SK-N-SH (cell line): ENCODE measurements at regions not wholly inside any gene's neighbourhood (a gene's known extent, or its start where the extent isn't known, plus 50 kb on each side); places are given as distances from the start of the nearest gene placed in this dataset.

Experiments
- CTCF ChIA-PET: fragments of 300-600, 350-600 bp; formaldehyde crosslinking; extraction: SDS; loops from one replicate; lab custom pipeline; 2021; lab: Yijun Ruan, JAX
- POLR2A ChIA-PET: fragments of 350-600 bp; sonication (Branson Sonifier 250); formaldehyde crosslinking; extraction: SDS; loops from one replicate; lab custom pipeline; 2020; ENCODE audit warnings: antibody characterized with exemption, inconsistent platforms; lab: Yijun Ruan, JAX
- DNase-seq: peaks from one replicate; pipeline ENCODE4 v3.0.0; 2012
- H2AFZ ChIP-seq: fragments of 200-600 bp; sonication (generic); 2 replicates; pipeline ENCODE4 v1.8.1; 2016; ENCODE audit warnings: antibody characterized with exemption, mild to moderate bottlenecking, low read depth
- H3F3A ChIP-seq: fragments of 200-600 bp; sonication (generic); replicated peaks from 2 replicates; pipeline ENCODE3; 2016; ENCODE audit warnings: antibody characterized with exemption, mild to moderate bottlenecking; ENCODE audit not compliant: insufficient read depth
- H3K27ac ChIP-seq, 2 experiments: fragments of 200-500 bp in 1 of 2; fragments of 200-600 bp in 1 of 2; sonication (Bioruptor generic) in 1 of 2; sonication (generic), shearing (Covaris generic) in 1 of 2; 2 replicates each; pipeline versions ENCODE4 v1.5.1 to v1.6.1; 2014 to 2016; ENCODE audit warnings: low read depth in 2 of 2, inconsistent platforms in 1 of 2, low read length in 1 of 2, mild to moderate bottlenecking in 1 of 2, mixed read lengths in 1 of 2
- H3K27me3 ChIP-seq: fragments of 200-600 bp; sonication (generic), shearing (Covaris generic); 2 replicates; pipeline ENCODE4 v1.6.1; 2016; ENCODE audit warnings: mixed run types; ENCODE audit not compliant: insufficient read depth
- H3K36me3 ChIP-seq, 2 experiments: fragments of 200-500 bp in 1 of 2; fragments of 200-600 bp in 1 of 2; sonication (Bioruptor generic) in 1 of 2; sonication (generic) in 1 of 2; replicated peaks in 1 of 2; 2 replicates each; pipeline versions ENCODE3 to v1.5.1; 2014 to 2016; ENCODE audit warnings: low read length in 1 of 2, mild to moderate bottlenecking in 1 of 2; ENCODE audit not compliant: insufficient read depth in 2 of 2, control insufficient read depth in 1 of 2
- H3K4me1 ChIP-seq, 2 experiments: fragments of 200-500 bp in 1 of 2; fragments of 200-600 bp in 1 of 2; sonication (Bioruptor generic) in 1 of 2; sonication (generic), shearing (Covaris generic) in 1 of 2; 2 replicates each; pipeline versions ENCODE4 v1.5.1 to v1.6.1; 2014 to 2016; ENCODE audit warnings: low read depth in 1 of 2, low read length in 1 of 2, mixed run types in 1 of 2; ENCODE audit not compliant: insufficient read depth in 2 of 2, control insufficient read depth in 1 of 2
- H3K4me2 ChIP-seq: fragments of 200-600 bp; sonication (generic), shearing (Covaris generic); 2 replicates; pipeline ENCODE4 v1.6.1; 2017; ENCODE audit warnings: mixed run types
- H3K4me3 ChIP-seq, 2 experiments: fragments of 200-500 bp in 1 of 2; fragments of 200-600 bp in 1 of 2; sonication (Bioruptor generic) in 1 of 2; sonication (generic), shearing (Covaris generic) in 1 of 2; 2 replicates each; pipeline versions ENCODE4 v1.5.1 to v1.8.1; 2014 to 2016; ENCODE audit warnings: low read depth in 2 of 2, inconsistent platforms in 1 of 2, low read length in 1 of 2, mild to moderate bottlenecking in 1 of 2, mixed read lengths in 1 of 2, moderate library complexity in 1 of 2
- H3K79me2 ChIP-seq: fragments of 200-600 bp; sonication (generic); 2 replicates; pipeline ENCODE4 v1.8.1; 2017; ENCODE audit warnings: mild to moderate bottlenecking; ENCODE audit not compliant: insufficient read depth
- H3K9ac ChIP-seq: fragments of 200-600 bp; sonication (generic); 2 replicates; pipeline ENCODE4 v1.6.1; 2017; ENCODE audit warnings: mixed run types
- H3K9me2 ChIP-seq: fragments of 200-600 bp; sonication (generic); 2 replicates; pipeline ENCODE4 v1.6.1; 2017; ENCODE audit warnings: mixed run types
- H3K9me3 ChIP-seq: fragments of 200-600 bp; sonication (generic); 2 replicates; pipeline ENCODE4 v1.6.1; 2017; ENCODE audit warnings: mixed run types, mild to moderate bottlenecking, moderate library complexity
- H4K20me1 ChIP-seq: fragments of 200-600 bp; sonication (generic); 2 replicates; pipeline ENCODE4 v1.6.1; 2017; ENCODE audit warnings: mild to moderate bottlenecking, mixed run types; ENCODE audit not compliant: insufficient read depth
- ELF1 ChIP-seq: IDR thresholded peaks from 2 replicates; pipeline ENCODE4 v1.4.0; 2012
- EZH2phosphoT487 ChIP-seq: fragments of 200-600 bp; sonication (generic); IDR thresholded peaks from 2 replicates; pipeline ENCODE4 v1.6.1; 2017; ENCODE audit warnings: low read depth, mixed run types, mild to moderate bottlenecking, antibody characterized with exemption, moderate library complexity, borderline replicate concordance
- FOSL2 ChIP-seq: IDR thresholded peaks from 2 replicates; pipeline ENCODE4 v1.4.0; 2012; ENCODE audit warnings: low read depth, mild to moderate bottlenecking, moderate library complexity, borderline replicate concordance
- FOXJ3 ChIP-seq: sonication (generic); formaldehyde crosslinking; IDR thresholded peaks from 2 replicates; pipeline ENCODE4 v1.5.1; 2020; ENCODE audit warnings: mild to moderate bottlenecking, missing genetic modification reagents
- FOXM1 ChIP-seq: IDR thresholded peaks from 2 replicates; pipeline ENCODE4 v1.4.0; 2012; ENCODE audit warnings: low read depth, mild to moderate bottlenecking
- GABPA ChIP-seq: IDR thresholded peaks from 2 replicates; pipeline ENCODE4 v1.4.0; 2012; ENCODE audit warnings: low read depth, mild to moderate bottlenecking
- JUND ChIP-seq: IDR thresholded peaks from 2 replicates; pipeline ENCODE4 v1.4.0; 2012
- MEF2A ChIP-seq: IDR thresholded peaks from 2 replicates; pipeline ENCODE4 v1.4.0; 2012; ENCODE audit warnings: low read depth, borderline replicate concordance
- MXI1 ChIP-seq: IDR thresholded peaks from 2 replicates; pipeline ENCODE4 v1.6.1; 2012; ENCODE audit warnings: mild to moderate bottlenecking, low read depth, low read length, improper control_type of control experiment
- POLR2AphosphoS5 ChIP-seq: IDR thresholded peaks from 2 replicates; pipeline ENCODE4 v1.6.1; 2012; ENCODE audit warnings: low read depth, low read length
- RAD21 ChIP-seq: IDR thresholded peaks from 2 replicates; pipeline ENCODE4 v1.6.1; 2012; ENCODE audit warnings: mild to moderate bottlenecking, low read length
- RCOR1 ChIP-seq: fragments of 150-350 bp; IDR thresholded peaks from 2 replicates; pipeline ENCODE4 v1.6.1; 2017; ENCODE audit warnings: antibody characterized with exemption, low read length
- RXRA ChIP-seq: IDR thresholded peaks from 2 replicates; pipeline ENCODE4 v1.4.0; 2012; ENCODE audit warnings: low read depth, mild to moderate bottlenecking, borderline replicate concordance
- TAF1 ChIP-seq: IDR thresholded peaks from 2 replicates; pipeline ENCODE4 v1.6.1; 2012; ENCODE audit warnings: low read depth, mild to moderate bottlenecking, low read length, moderate library complexity, borderline replicate concordance
- TCF12 ChIP-seq: IDR thresholded peaks from 2 replicates; pipeline ENCODE4 v1.4.0; 2012
- TEAD4 ChIP-seq: IDR thresholded peaks from 2 replicates; pipeline ENCODE4 v1.4.0; 2012; ENCODE audit warnings: mild to moderate bottlenecking, borderline replicate concordance; ENCODE audit not compliant: insufficient read depth
- YY1 ChIP-seq: IDR thresholded peaks from 2 replicates; pipeline ENCODE4 v1.4.0; 2012; ENCODE audit warnings: low read depth, mild to moderate bottlenecking
- WGBS: methylation state at CpG from one replicate; pipeline ENCODE4 v1.1.6; 2017; ENCODE audit warnings: low lambda C conversion rate; 5-methylcytosine and 5-hydroxymethylcytosine counted together
- TF ChIP-seq, protein P1 (sequence below): fragments of 200-600 bp; sonication (generic); IDR thresholded peaks from 2 replicates; pipeline ENCODE4 v1.6.1; 2017; ENCODE audit warnings: antibody characterized with exemption, mild to moderate bottlenecking, moderate library complexity
- TF ChIP-seq, protein P2 (sequence below): IDR thresholded peaks from 2 replicates; pipeline ENCODE4 v1.4.0; 2012; ENCODE audit warnings: low read depth, borderline replicate concordance
- TF ChIP-seq, protein P3 (sequence below): fragments of 150-350 bp; IDR thresholded peaks from 2 replicates; pipeline ENCODE4 v1.6.1; 2016; ENCODE audit warnings: mild to moderate bottlenecking, low read depth, low read length
- TF ChIP-seq, protein P4 (sequence below): IDR thresholded peaks from 2 replicates; pipeline ENCODE4 v1.6.1; 2012; ENCODE audit warnings: mild to moderate bottlenecking, low read depth, low read length, moderate library complexity
- TF ChIP-seq, protein P5 (sequence below): IDR thresholded peaks from 2 replicates; pipeline ENCODE4; 2012

DNA sequence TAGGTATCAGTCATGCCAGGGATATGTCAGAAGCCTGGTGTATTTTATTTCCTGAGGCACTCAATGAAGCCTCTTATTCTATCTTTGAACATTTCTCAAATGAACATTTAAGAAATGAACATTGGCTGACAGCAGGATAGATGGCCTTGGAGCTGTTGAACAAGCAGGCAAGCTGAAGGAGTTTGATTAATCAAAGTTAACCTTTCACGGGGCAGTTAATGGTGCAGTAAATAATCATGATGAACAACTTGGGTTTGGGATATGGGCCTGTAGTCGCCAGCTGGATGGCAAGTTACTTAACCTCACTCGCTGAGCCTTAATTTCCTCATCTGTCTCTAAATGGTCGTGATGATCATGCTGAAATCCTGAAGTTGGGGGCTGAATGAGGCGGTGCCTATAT lies 333.0 kb downstream of the SFMBT2 start:
- H3K9me3 ChIP-seq, result no peaks in the 10 kb centered on the region
- no peaks in the 10 kb centered on the region for H3K79me2 ChIP-seq
- ChIA-PET CTCF (interaction anchor here (0.6 to 1.8 kb wide), 4 partner anchors 11 to 339 kb away, joined by 3 to 10 read pairs (median 4); no protein-coding TSS in a partner anchor), POLR2A (interaction anchor here (1.3 kb wide), 1 partner anchor 11 kb away, joined by 3 read pairs; no protein-coding TSS in a partner anchor)
- H3K9ac ChIP-seq, result no peak overlapping the region
- H3K4me1 ChIP-seq, result no peaks in the 10 kb centered on the region
- H3K27ac ChIP-seq, result no peak overlapping the region
- no peak for TF ChIP-seq RXRA
- TF ChIP-seq FOXJ3, result no peak
- TF ChIP-seq ELF1, result no peak
- TF ChIP-seq RAD21, result no peak
- no peak for TF ChIP-seq TAF1
- no peak for TF ChIP-seq FOXM1
- TF ChIP-seq TCF12, result no peak
- no peak for TF ChIP-seq TEAD4
- no peak for TF ChIP-seq MEF2A
- TF ChIP-seq EZH2phosphoT487, result no peak
- TF ChIP-seq JUND, result no peak
- no peak for TF ChIP-seq GABPA
- TF ChIP-seq, protein P1, sequence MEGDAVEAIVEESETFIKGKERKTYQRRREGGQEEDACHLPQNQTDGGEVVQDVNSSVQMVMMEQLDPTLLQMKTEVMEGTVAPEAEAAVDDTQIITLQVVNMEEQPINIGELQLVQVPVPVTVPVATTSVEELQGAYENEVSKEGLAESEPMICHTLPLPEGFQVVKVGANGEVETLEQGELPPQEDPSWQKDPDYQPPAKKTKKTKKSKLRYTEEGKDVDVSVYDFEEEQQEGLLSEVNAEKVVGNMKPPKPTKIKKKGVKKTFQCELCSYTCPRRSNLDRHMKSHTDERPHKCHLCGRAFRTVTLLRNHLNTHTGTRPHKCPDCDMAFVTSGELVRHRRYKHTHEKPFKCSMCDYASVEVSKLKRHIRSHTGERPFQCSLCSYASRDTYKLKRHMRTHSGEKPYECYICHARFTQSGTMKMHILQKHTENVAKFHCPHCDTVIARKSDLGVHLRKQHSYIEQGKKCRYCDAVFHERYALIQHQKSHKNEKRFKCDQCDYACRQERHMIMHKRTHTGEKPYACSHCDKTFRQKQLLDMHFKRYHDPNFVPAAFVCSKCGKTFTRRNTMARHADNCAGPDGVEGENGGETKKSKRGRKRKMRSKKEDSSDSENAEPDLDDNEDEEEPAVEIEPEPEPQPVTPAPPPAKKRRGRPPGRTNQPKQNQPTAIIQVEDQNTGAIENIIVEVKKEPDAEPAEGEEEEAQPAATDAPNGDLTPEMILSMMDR, result no peak
- no peak for TF ChIP-seq POLR2AphosphoS5
- no peak for TF ChIP-seq YY1
- TF ChIP-seq FOSL2, result no peak
- DNase-seq, result no peak
- H3K27me3 ChIP-seq, result no peaks in the 10 kb centered on the region
- no peaks in the 10 kb centered on the region for H3F3A ChIP-seq
- 34% methylated on average over 5 of the region's 5 CpGs for WGBS
- no peak overlapping the region for H2AFZ ChIP-seq
- no peaks in the 10 kb centered on the region for H4K20me1 ChIP-seq
- no peak overlapping the region for H3K4me2 ChIP-seq
- no peaks in the 10 kb centered on the region for H3K9me2 ChIP-seq
- H3K36me3 ChIP-seq, result no peaks in the 10 kb centered on the region
- no peak overlapping the region for H3K4me3 ChIP-seq

DNA sequence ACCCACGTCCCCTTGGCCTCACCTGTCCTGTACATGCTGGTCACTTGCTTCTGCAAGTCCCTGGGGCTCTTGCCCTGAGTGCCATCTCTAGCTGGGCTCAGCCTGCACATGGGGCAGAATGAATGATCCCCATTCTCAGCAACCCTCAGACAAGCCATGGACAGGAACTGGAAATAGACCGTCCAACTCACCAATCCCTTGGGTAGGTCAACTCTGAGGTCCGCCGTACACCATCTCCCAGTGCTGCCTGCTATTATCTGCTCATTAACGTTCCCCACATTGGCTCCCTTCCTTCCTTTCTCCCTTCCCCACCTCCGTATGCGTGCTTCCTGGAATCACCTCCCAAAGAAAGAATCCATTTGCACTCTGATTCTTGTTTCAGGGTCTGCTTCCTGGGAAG lies 335.0 kb downstream of the SFMBT2 start:
- no peaks in the 10 kb centered on the region for H4K20me1 ChIP-seq
- 38% methylated on average over 7 of the region's 7 CpGs for WGBS
- H3K4me3 ChIP-seq, result no peak overlapping the region
- H3K9ac ChIP-seq, result no peak overlapping the region
- H3K27me3 ChIP-seq, result no peaks in the 10 kb centered on the region
- no peaks in the 10 kb centered on the region for H3K9me2 ChIP-seq
- H3K79me2 ChIP-seq, result no peaks in the 10 kb centered on the region
- ChIA-PET CTCF (interaction anchor here (0.9 kb wide), 1 partner anchor 10 kb away, joined by 3 read pairs; no protein-coding TSS in a partner anchor), POLR2A (no interaction called here)
- H3K36me3 ChIP-seq, result no peaks in the 10 kb centered on the region
- H2AFZ ChIP-seq, result no peak overlapping the region
- H3K4me2 ChIP-seq, result no peak overlapping the region
- DNase-seq, result no peak
- H3K4me1 ChIP-seq, result no peaks in the 10 kb centered on the region
- H3K9me3 ChIP-seq, result no peaks in the 10 kb centered on the region
- no peaks in the 10 kb centered on the region for H3F3A ChIP-seq
- H3K27ac ChIP-seq, result no peak overlapping the region
- TF ChIP-seq, protein P2, sequence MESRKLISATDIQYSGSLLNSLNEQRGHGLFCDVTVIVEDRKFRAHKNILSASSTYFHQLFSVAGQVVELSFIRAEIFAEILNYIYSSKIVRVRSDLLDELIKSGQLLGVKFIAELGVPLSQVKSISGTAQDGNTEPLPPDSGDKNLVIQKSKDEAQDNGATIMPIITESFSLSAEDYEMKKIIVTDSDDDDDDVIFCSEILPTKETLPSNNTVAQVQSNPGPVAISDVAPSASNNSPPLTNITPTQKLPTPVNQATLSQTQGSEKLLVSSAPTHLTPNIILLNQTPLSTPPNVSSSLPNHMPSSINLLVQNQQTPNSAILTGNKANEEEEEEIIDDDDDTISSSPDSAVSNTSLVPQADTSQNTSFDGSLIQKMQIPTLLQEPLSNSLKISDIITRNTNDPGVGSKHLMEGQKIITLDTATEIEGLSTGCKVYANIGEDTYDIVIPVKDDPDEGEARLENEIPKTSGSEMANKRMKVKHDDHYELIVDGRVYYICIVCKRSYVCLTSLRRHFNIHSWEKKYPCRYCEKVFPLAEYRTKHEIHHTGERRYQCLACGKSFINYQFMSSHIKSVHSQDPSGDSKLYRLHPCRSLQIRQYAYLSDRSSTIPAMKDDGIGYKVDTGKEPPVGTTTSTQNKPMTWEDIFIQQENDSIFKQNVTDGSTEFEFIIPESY, result no peak
- no peak for TF ChIP-seq FOXM1
- TF ChIP-seq, protein P3, sequence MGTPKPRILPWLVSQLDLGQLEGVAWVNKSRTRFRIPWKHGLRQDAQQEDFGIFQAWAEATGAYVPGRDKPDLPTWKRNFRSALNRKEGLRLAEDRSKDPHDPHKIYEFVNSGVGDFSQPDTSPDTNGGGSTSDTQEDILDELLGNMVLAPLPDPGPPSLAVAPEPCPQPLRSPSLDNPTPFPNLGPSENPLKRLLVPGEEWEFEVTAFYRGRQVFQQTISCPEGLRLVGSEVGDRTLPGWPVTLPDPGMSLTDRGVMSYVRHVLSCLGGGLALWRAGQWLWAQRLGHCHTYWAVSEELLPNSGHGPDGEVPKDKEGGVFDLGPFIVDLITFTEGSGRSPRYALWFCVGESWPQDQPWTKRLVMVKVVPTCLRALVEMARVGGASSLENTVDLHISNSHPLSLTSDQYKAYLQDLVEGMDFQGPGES, result no peak
- no peak for TF ChIP-seq RCOR1
- TF ChIP-seq, protein P4, sequence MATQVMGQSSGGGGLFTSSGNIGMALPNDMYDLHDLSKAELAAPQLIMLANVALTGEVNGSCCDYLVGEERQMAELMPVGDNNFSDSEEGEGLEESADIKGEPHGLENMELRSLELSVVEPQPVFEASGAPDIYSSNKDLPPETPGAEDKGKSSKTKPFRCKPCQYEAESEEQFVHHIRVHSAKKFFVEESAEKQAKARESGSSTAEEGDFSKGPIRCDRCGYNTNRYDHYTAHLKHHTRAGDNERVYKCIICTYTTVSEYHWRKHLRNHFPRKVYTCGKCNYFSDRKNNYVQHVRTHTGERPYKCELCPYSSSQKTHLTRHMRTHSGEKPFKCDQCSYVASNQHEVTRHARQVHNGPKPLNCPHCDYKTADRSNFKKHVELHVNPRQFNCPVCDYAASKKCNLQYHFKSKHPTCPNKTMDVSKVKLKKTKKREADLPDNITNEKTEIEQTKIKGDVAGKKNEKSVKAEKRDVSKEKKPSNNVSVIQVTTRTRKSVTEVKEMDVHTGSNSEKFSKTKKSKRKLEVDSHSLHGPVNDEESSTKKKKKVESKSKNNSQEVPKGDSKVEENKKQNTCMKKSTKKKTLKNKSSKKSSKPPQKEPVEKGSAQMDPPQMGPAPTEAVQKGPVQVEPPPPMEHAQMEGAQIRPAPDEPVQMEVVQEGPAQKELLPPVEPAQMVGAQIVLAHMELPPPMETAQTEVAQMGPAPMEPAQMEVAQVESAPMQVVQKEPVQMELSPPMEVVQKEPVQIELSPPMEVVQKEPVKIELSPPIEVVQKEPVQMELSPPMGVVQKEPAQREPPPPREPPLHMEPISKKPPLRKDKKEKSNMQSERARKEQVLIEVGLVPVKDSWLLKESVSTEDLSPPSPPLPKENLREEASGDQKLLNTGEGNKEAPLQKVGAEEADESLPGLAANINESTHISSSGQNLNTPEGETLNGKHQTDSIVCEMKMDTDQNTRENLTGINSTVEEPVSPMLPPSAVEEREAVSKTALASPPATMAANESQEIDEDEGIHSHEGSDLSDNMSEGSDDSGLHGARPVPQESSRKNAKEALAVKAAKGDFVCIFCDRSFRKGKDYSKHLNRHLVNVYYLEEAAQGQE, result no peak
- TF ChIP-seq, protein P5, sequence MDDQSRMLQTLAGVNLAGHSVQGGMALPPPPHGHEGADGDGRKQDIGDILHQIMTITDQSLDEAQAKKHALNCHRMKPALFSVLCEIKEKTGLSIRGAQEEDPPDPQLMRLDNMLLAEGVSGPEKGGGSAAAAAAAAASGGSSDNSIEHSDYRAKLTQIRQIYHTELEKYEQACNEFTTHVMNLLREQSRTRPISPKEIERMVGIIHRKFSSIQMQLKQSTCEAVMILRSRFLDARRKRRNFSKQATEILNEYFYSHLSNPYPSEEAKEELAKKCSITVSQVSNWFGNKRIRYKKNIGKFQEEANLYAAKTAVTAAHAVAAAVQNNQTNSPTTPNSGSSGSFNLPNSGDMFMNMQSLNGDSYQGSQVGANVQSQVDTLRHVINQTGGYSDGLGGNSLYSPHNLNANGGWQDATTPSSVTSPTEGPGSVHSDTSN, result no peak
- TF ChIP-seq MXI1, result no peak
